Type B pancreatic cell (in vitro differentiated cells): ENCODE measurements at regions not wholly inside any gene's neighbourhood (a gene's known extent, or its start where the extent isn't known, plus 50 kb on each side); places are given as distances from the start of the nearest gene placed in this dataset.

Experiments
- DNase-seq: peaks from one replicate; pipeline ENCODE4 v3.0.0; 2021; ENCODE audit warnings: mixed read lengths; ENCODE audit not compliant: unreplicated experiment; ENCODE audit errors: extremely low spot score
- H3K27ac Mint-ChIP-seq: 2 replicates; pipeline ENCODE4 v1.8.0; 2021; ENCODE audit warnings: mild to moderate bottlenecking, mixed read lengths
- H3K27me3 Mint-ChIP-seq: 2 replicates; pipeline ENCODE4 v1.8.0; 2021; ENCODE audit warnings: mixed read lengths
- H3K36me3 Mint-ChIP-seq: 2 replicates; pipeline ENCODE4 v1.8.0; 2021; ENCODE audit warnings: mixed read lengths
- H3K4me1 Mint-ChIP-seq: one replicate; pipeline ENCODE4 v1.8.0; 2021; ENCODE audit warnings: mixed read lengths; ENCODE audit not compliant: unreplicated experiment
- H3K4me3 Mint-ChIP-seq: 2 replicates; pipeline ENCODE4 v1.8.0; 2021; ENCODE audit warnings: mild to moderate bottlenecking, mixed read lengths
- H3K9me3 Mint-ChIP-seq: 2 replicates; pipeline ENCODE4 v1.8.0; 2021; ENCODE audit warnings: mixed read lengths
- CTCF ChIP-seq: fragments of 200-600 bp; sonication (generic); conservative IDR thresholded peaks from 2 replicates; pipeline ENCODE4 v1.5.0; 2021; ENCODE audit warnings: antibody characterized with exemption, mild to moderate bottlenecking

GRCh38 chr2:164150604-164151003, 414.8 kb upstream of the FIGN start:
- no peak overlapping the region for H3K4me3 Mint-ChIP-seq

GRCh38 chr2:164146441-164146840, 410.6 kb upstream of the FIGN start:
- no peak overlapping the region for H3K4me3 Mint-ChIP-seq
- H3K9me3 Mint-ChIP-seq: no peaks in the 10 kb centered on the region
- H3K36me3 Mint-ChIP-seq: no peaks in the 10 kb centered on the region
- peaks cover 4% of the 10 kb centered on the region for H3K4me1 Mint-ChIP-seq
- TF ChIP-seq CTCF: no peak
- no peak overlapping the region for H3K27ac Mint-ChIP-seq
- H3K27me3 Mint-ChIP-seq: no peaks in the 10 kb centered on the region
- no peak for DNase-seq

More at GRCh38 chr2:164150604-164151003, 414.8 kb upstream of the FIGN start:
- Mint-ChIP-seq H3K9me3 (no peaks in the 10 kb centered on the region), H3K4me1 (no peaks in the 10 kb centered on the region), H3K27me3 (no peaks in the 10 kb centered on the region), H3K27ac (no peak overlapping the region), H3K36me3 (no peaks in the 10 kb centered on the region)
- no peak for DNase-seq
- no peak for TF ChIP-seq CTCF

- no peak for TF ChIP-seq CTCF
- Mint-ChIP-seq H3K27me3 (no peaks in the 10 kb centered on the region), H3K27ac (no peak overlapping the region), H3K4me3 (no peak overlapping the region), H3K9me3 (no peaks in the 10 kb centered on the region), H3K36me3 (no peaks in the 10 kb centered on the region), H3K4me1 (peaks cover 4% of the 10 kb centered on the region)
- no peak for DNase-seq
These were observed 409.5 kb upstream of the FIGN start for GRCh38 chr2:164145093-164145987.

GRCh38 chr2:164143183-164143930, 407.5 kb upstream of the FIGN start:
- no peak overlapping the region for H3K4me3 Mint-ChIP-seq
- TF ChIP-seq CTCF: no peak
- no peaks in the 10 kb centered on the region for H3K9me3 Mint-ChIP-seq
- no peak for DNase-seq
- no peaks in the 10 kb centered on the region for H3K27me3 Mint-ChIP-seq
- no peak overlapping the region for H3K27ac Mint-ChIP-seq
- H3K4me1 Mint-ChIP-seq: peaks cover 4% of the 10 kb centered on the region
- H3K36me3 Mint-ChIP-seq: no peaks in the 10 kb centered on the region

- DNase-seq: no peak
- peaks cover 4% of the 10 kb centered on the region for H3K4me1 Mint-ChIP-seq
- no peak overlapping the region for H3K27ac Mint-ChIP-seq
- H3K4me3 Mint-ChIP-seq: no peak overlapping the region
- no peaks in the 10 kb centered on the region for H3K27me3 Mint-ChIP-seq
- H3K36me3 Mint-ChIP-seq: no peaks in the 10 kb centered on the region
- H3K9me3 Mint-ChIP-seq: no peaks in the 10 kb centered on the region
- no peak for TF ChIP-seq CTCF
These were observed 406.9 kb upstream of the FIGN start for GRCh38 chr2:164142755-164143154.
